ENCODE measurements at regions not wholly inside any gene's neighbourhood (a gene's known extent, or its start where the extent isn't known, plus 50 kb on each side); places are given as distances from the start of the nearest gene placed in this dataset.

GRCh38 chr3:18838758-18839157 is 309.6 kb upstream of the KCNH8 start:
- Histone ChIP-seq H2AK5ac (ENCODE audit: insufficient read length, low read length) (no peak overlapping the region), H3K27me3 (ENCODE audit: insufficient read depth, low read length) (no peaks in the 10 kb centered on the region), H2BK12ac (ENCODE audit: insufficient read length, low read depth, low read length) (no peak overlapping the region), H4K8ac (replicated peaks; ENCODE audit: insufficient read length, low read depth, low read length) (no peak overlapping the region), H2BK5ac (ENCODE audit: insufficient read length, low read length) (no peak overlapping the region), H2AFZ (ENCODE audit: low read length) (no peak overlapping the region), H3K18ac (ENCODE audit: insufficient read length, low read depth, low read length) (no peak overlapping the region), H4K91ac (ENCODE audit: insufficient read length, low read depth, low read length) (no peak overlapping the region), H2BK20ac (ENCODE audit: low read depth, low read length, poor library complexity, severe bottlenecking) (no peak overlapping the region), H4K5ac (ENCODE audit: insufficient read length, low read depth, low read length) (no peak overlapping the region), H3K23me2 (ENCODE audit: insufficient read length, low read depth, low read length, poor library complexity, severe bottlenecking) (no peaks in the 10 kb centered on the region), H3K23ac (ENCODE audit: insufficient read length, low read depth, low read length) (no peak overlapping the region), H3K4me1 (ENCODE audit: insufficient read depth, low read length) (no peaks in the 10 kb centered on the region; the same call in 1 of the 2 replicates), H3K27ac (ENCODE audit: insufficient read length, low read depth, low read length) (no peak overlapping the region), H3K9me3 (ENCODE audit: control insufficient read depth, low read depth, low read length) (no peaks in the 10 kb centered on the region), H2BK120ac (ENCODE audit: low read depth, low read length, poor library complexity, severe bottlenecking) (no peak overlapping the region), H4K20me1 (ENCODE audit: control insufficient read depth, insufficient read depth, insufficient read length) (no peaks in the 10 kb centered on the region), H3K79me1 (ENCODE audit: insufficient read depth, low read depth, low read length, poor library complexity, severe bottlenecking) (no peaks in the 10 kb centered on the region), H2BK15ac (ENCODE audit: low read depth, low read length) (no peak overlapping the region), H3T11ph (ENCODE audit: low read length) (no peak overlapping the region), H3K79me2 (ENCODE audit: insufficient read depth, low read length) (no peaks in the 10 kb centered on the region), H3K9ac (ENCODE audit: extremely low read depth, insufficient read length, low read length) (no peak overlapping the region), H3K4me2 (ENCODE audit: insufficient read depth, insufficient read length, low read length) (no peak overlapping the region), H3K56ac (ENCODE audit: insufficient read length, low read depth, low read length) (no peak overlapping the region), H3K4ac (ENCODE audit: low read depth, low read length) (no peak overlapping the region), H3K14ac (ENCODE audit: insufficient read depth, low read length) (no peak overlapping the region)
- peaks cover 23 to 24% of the 10 kb centered on the region in 2 experiments for H3K4me1 Mint-ChIP-seq
- H3K27ac Mint-ChIP-seq: no peak overlapping the region
- H3K4me3 Mint-ChIP-seq: no peak overlapping the region
- WGBS (ENCODE audit: extremely low coverage, insufficient read length, low lambda C conversion rate): no CpG with 5 or more reads among the region's 1 CpG
- H3K36me3 Mint-ChIP-seq (ENCODE audit: insufficient read depth in 1 of 3, low read depth in 3 of 3): no peaks in the 10 kb centered on the region
- TF ChIP-seq, protein P1, sequence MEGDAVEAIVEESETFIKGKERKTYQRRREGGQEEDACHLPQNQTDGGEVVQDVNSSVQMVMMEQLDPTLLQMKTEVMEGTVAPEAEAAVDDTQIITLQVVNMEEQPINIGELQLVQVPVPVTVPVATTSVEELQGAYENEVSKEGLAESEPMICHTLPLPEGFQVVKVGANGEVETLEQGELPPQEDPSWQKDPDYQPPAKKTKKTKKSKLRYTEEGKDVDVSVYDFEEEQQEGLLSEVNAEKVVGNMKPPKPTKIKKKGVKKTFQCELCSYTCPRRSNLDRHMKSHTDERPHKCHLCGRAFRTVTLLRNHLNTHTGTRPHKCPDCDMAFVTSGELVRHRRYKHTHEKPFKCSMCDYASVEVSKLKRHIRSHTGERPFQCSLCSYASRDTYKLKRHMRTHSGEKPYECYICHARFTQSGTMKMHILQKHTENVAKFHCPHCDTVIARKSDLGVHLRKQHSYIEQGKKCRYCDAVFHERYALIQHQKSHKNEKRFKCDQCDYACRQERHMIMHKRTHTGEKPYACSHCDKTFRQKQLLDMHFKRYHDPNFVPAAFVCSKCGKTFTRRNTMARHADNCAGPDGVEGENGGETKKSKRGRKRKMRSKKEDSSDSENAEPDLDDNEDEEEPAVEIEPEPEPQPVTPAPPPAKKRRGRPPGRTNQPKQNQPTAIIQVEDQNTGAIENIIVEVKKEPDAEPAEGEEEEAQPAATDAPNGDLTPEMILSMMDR (conservative IDR thresholded peaks at IDR 0.05): no peak
- H3K27me3 Mint-ChIP-seq (ENCODE audit: low read depth): no peaks in the 10 kb centered on the region
- no peak for DNase-seq
- no peaks in the 10 kb centered on the region for H3K9me3 Mint-ChIP-seq
